ENCODE measurements at regions not wholly inside any gene's neighbourhood (a gene's known extent, or its start where the extent isn't known, plus 50 kb on each side); places are given as distances from the start of the nearest gene placed in this dataset.
"Not testable (repeated sequence)": the region's sequence is repeated elsewhere in the genome, so short reads cannot be mapped to it uniquely, and the experiment has no call there.

GRCh38 chr2:8145375-8145774, 536.5 kb upstream of the ID2 start:
- not testable (repeated sequence) for TF ChIP-seq CTCF (conservative IDR thresholded peaks at IDR 0.05; ENCODE audit: low read length); EZH2phosphoT487 (IDR thresholded peaks at IDR 0.05; ENCODE audit: borderline replicate concordance)

All from Loucy (cell line).